GM18498 (cell line): ENCODE measurements at regions not wholly inside any gene's neighbourhood (a gene's known extent, or its start where the extent isn't known, plus 50 kb on each side); places are given as distances from the start of the nearest gene placed in this dataset.
A peak's percentile ranks its signal among the peaks of the same experiment; 100 is the strongest.
"Not testable (repeated sequence)": the region's sequence is repeated elsewhere in the genome, so short reads cannot be mapped to it uniquely, and the experiment has no call there.

Experiments used
- ATAC-seq: cut with Tn5 transposase; IDR thresholded peaks from one replicate; pipeline ENCODE4 v1.9.1; 2021; ENCODE audit warnings: mild to moderate bottlenecking, moderate library complexity; ENCODE audit not compliant: unreplicated experiment

GRCh38 chr14:40058901-40059897 lies 627.0 kb upstream of the FBXO33 start:
- no peak for ATAC-seq

- no peak for ATAC-seq
These were observed 621.2 kb upstream of the FBXO33 start for GRCh38 chr14:40053416-40053815.

DNA sequence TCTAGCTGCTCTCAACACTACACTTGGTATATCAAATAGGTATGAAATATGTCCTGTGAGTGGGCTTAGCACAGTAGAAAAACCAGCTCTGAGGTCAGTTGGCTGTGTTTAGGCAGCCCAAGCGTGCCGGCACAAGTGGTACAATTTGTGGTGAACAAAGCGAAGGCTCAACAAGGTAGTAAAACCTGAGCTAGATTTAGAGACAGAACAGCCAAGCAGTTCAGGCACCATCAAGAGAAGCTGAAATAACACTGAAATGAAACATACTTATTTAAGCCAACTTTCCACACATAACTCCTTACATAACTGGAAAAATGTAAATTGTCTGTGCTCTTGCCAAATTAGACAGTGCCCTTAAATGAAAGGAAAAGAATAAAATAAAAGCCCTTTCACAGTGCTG lies 596.8 kb upstream of the FBXO33 start:
- no peak for ATAC-seq

DNA sequence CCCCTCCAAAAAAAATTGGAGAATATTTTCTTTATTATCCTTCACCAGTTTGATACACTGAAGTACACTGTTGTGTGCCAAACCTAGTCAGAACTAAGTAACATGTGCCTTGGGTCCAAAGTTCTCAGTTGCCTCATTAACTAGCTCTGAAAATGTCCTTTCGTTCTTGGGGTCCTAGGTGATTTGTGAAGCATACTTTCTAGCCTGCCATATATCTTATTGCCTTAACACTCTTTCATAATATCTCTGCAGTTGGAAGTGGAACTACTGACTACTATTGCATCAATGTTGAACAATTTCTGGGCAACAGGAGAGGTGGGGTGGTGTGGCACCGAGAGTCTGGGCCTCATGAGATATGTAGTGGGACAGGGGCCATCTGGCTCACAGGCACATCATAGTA lies 592.9 kb upstream of the FBXO33 start:
- ATAC-seq, result no peak

- ATAC-seq, result no peak
These were observed 578.7 kb upstream of the FBXO33 start for GRCh38 chr14:40010961-40011360.

GRCh38 chr14:40009771-40010170 lies 577.5 kb upstream of the FBXO33 start:
- ATAC-seq, result no peak

- ATAC-seq, result not testable (repeated sequence)
These were observed 576.1 kb upstream of the FBXO33 start for GRCh38 chr14:40008345-40008744.

- ATAC-seq, result no peak
These were observed 572.8 kb upstream of the FBXO33 start for GRCh38 chr14:40004871-40005500.

DNA sequence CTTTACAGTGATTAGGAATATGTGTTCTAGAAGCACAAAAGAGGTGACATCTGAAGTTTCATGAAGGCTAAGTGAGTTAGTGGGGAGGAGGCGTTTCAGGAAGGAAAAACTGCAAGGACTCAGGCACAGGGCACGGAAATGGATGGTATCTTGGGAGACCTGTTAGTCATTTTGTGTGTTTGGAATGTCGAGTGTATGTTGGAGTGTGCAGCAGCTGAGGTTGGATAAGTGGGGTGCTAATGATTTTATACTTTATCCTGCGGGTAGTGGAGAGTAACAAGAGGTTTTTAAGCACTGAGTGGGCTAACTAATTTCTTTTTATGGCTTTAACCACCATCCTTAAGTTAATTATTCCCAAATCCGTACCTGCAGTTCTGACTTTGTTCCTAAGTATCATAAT lies 571.5 kb upstream of the FBXO33 start:
- no peak for ATAC-seq

- no peak for ATAC-seq
These were observed 566.6 kb upstream of the FBXO33 start for GRCh38 chr14:39998854-39999253.

DNA sequence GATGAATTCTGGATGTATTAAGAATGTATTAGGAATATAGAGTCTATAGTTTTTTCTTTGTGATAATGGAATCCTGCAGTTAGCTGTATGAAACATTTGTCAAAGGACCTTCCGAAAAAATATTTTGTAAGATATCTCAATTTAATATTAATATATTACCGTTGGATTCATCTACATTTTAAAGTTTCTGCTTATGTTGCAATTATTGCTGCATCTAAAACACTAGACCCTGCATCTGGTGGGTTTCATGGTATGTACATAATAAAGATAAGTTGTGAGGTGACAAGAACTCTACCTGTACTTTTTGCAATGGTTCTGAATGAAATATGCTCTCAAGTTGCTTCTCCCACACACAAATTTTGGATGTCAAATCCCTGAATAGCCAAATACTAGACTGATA lies 565.9 kb upstream of the FBXO33 start:
- ATAC-seq, result no peak

DNA sequence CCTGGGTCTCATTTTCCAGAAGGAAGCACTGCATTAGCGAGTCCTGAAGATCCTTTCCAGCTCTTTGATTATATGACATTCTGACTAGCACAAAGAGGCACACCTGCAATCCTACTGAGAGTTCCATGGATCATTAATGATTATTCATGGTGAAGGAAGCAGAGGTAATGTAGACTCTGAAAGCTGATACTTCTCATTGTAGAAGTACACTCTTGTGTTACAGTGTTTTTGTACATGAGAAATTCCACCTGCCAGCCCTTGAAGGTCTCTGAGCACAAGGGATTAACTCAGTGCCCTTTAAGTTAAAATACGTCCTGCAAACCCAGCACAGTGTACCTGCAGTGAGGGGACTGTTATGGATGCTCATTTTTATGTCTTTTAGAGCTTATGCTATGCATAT lies 558.8 kb upstream of the FBXO33 start:
- ATAC-seq, result no peak

GRCh38 chr14:39988939-39989338 lies 556.7 kb upstream of the FBXO33 start:
- no peak for ATAC-seq

GRCh38 chr14:39984323-39984722 lies 552.1 kb upstream of the FBXO33 start:
- no peak for ATAC-seq

- ATAC-seq, result no peak
These were observed 545.0 kb upstream of the FBXO33 start for GRCh38 chr14:39977198-39977597.

- peak; percentile 99 for ATAC-seq
These were observed 541.8 kb upstream of the FBXO33 start for GRCh38 chr14:39974036-39974435.

GRCh38 chr14:39972704-39973103 lies 540.5 kb upstream of the FBXO33 start:
- no peak for ATAC-seq

GRCh38 chr14:39967885-39968284 lies 535.7 kb upstream of the FBXO33 start:
- no peak for ATAC-seq

- no peak for ATAC-seq
These were observed 525.8 kb upstream of the FBXO33 start for GRCh38 chr14:39957987-39958386.

- peak; percentile 81 for ATAC-seq
These were observed 525.1 kb upstream of the FBXO33 start for GRCh38 chr14:39957290-39957689.

DNA sequence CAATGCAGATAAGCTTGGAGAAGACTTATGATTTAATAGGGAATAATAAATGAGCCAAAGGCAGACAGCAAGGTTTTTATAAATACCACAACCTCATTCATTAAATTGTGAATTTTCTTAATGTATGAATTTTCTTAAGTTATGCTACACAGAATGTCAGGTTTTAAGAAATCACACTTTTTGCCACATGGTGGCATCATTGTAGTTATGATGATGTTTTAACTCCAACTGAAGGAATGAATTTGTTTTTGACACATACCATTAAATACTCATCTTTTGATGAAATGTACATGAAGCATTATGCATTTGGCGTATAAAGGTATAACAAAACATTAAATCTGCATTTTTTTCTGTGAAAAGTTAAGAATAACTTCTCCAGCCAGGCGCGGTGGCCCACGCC lies 524.1 kb upstream of the FBXO33 start:
- no peak for ATAC-seq

DNA sequence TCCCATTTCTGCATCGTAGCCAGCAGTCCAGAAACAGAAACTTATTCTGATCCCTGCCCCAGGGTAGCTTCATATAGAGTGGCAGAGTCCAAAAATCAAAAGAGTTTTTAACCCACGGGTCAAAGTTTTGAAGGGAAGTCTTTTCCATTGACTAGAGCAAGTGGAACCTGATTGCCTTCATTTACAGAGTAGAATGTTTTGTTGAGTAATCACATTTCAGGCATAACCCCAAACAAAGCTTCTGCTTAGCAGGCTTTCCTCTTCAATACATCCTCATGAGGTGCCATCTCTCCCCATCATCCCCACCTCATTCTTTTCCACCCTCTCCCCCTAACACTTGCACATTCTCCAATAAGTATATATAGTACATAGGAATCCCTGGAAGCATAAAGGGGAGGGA lies 516.0 kb upstream of the FBXO33 start:
- no peak for ATAC-seq
